ENCODE measurements at regions not wholly inside any gene's neighbourhood (a gene's known extent, or its start where the extent isn't known, plus 50 kb on each side); places are given as distances from the start of the nearest gene placed in this dataset.

- TF ChIP-seq CTCF (conservative IDR thresholded peaks at IDR 0.05; ENCODE audit: low read length) = no peak
- no peak for TF ChIP-seq EZH2phosphoT487 (IDR thresholded peaks at IDR 0.05; ENCODE audit: borderline replicate concordance, low read depth, low read length)
Measured at GRCh38 chr3:25088284-25088683, 339.8 kb upstream of the RARB start.

Data from OCI-LY7 (cell line).